ENCODE measurements at regions not wholly inside any gene's neighbourhood (a gene's known extent, or its start where the extent isn't known, plus 50 kb on each side); places are given as distances from the start of the nearest gene placed in this dataset.

DNA sequence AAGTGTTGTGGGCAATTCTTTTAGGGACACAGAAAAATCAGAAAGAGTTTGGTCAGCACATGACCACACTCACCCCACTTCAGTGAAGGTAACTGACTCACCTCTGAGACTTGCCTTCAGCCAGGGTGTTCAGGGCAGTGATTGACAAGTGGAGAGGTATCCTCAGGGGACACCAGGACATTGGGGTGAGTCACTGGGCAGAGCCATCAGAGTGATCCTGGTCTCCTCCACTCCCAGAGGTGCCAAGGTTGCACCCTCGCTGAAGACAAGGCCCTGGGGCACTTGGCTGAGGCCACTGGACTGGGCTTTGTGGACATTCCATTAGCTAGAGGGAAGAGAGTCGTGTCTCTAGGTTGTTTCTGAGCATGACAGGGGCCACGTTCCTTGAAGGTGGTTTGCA, 113.4 kb downstream of the GADD45G start:
- TF ChIP-seq, protein P1, sequence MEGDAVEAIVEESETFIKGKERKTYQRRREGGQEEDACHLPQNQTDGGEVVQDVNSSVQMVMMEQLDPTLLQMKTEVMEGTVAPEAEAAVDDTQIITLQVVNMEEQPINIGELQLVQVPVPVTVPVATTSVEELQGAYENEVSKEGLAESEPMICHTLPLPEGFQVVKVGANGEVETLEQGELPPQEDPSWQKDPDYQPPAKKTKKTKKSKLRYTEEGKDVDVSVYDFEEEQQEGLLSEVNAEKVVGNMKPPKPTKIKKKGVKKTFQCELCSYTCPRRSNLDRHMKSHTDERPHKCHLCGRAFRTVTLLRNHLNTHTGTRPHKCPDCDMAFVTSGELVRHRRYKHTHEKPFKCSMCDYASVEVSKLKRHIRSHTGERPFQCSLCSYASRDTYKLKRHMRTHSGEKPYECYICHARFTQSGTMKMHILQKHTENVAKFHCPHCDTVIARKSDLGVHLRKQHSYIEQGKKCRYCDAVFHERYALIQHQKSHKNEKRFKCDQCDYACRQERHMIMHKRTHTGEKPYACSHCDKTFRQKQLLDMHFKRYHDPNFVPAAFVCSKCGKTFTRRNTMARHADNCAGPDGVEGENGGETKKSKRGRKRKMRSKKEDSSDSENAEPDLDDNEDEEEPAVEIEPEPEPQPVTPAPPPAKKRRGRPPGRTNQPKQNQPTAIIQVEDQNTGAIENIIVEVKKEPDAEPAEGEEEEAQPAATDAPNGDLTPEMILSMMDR (conservative IDR thresholded peaks at IDR 0.05; ENCODE audit: low read depth, low read length), result no peak
- TF ChIP-seq EZH2 (IDR thresholded peaks at IDR 0.05; ENCODE audit: borderline replicate concordance, low read depth, low read length, poor library complexity, severe bottlenecking), result no peak
